Kidney (tissue), 13 donors: ENCODE measurements at regions not wholly inside any gene's neighbourhood (a gene's known extent, or its start where the extent isn't known, plus 50 kb on each side); places are given as distances from the start of the nearest gene placed in this dataset.

Source experiments
- DNase-seq, 5 donors: peaks; one replicate each; pipeline ENCODE4 v3.0.0-alpha.2; 2013 to 2020
- FAIRE-seq: peaks from 2 replicates; lab custom pipeline; 2012; peaks lifted over from hg19 to GRCh38; lab: Jason Lieb, UNC
- H3K27ac ChIP-seq, 2 donors: one replicate each; pipeline ENCODE4 v1.7.0; 2013; ENCODE audit warnings: low read depth in 2 of 2, low read length in 2 of 2, inconsistent platforms in 1 of 2
- H3K27me3 ChIP-seq: one replicate; pipeline ENCODE4 v1.7.1; 2013; ENCODE audit warnings: low read length, inconsistent platforms; ENCODE audit not compliant: control insufficient read depth, insufficient read depth
- H3K36me3 ChIP-seq, 3 donors: one replicate each; pipeline versions ENCODE4 v1.7.0 to v1.7.1; 2013; ENCODE audit warnings: low read length in 3 of 3, control low read depth in 1 of 3, inconsistent platforms in 1 of 3; ENCODE audit not compliant: insufficient read depth in 3 of 3, control insufficient read depth in 2 of 3
- H3K4me1 ChIP-seq, 3 donors: one replicate each; pipeline versions ENCODE4 v1.7.0 to v1.7.1; 2013; ENCODE audit warnings: low read length in 3 of 3, inconsistent platforms in 1 of 3, low read depth in 1 of 3; ENCODE audit not compliant: control insufficient read depth in 2 of 3, insufficient read depth in 2 of 3
- H3K4me3 ChIP-seq, 3 donors: one replicate each; pipeline versions ENCODE4 v1.7.0 to v1.8.1; 2013; ENCODE audit warnings: low read length in 3 of 3, control low read depth in 1 of 3, inconsistent platforms in 1 of 3
- H3K9ac ChIP-seq, 3 donors: one replicate each; pipeline versions ENCODE4 v1.7.0 to v1.7.1; 2013; ENCODE audit warnings: low read length in 3 of 3, control low read depth in 1 of 3, inconsistent platforms in 1 of 3
- H3K9me3 ChIP-seq, 3 donors: one replicate each; pipeline versions ENCODE4 v1.7.0 to v1.7.1; 2013; ENCODE audit warnings: low read length in 3 of 3, control low read depth in 1 of 3, inconsistent platforms in 1 of 3; ENCODE audit not compliant: control insufficient read depth in 2 of 3, insufficient read depth in 1 of 3
- intact Hi-C: fragments of 100-400 bp; cut with DNase I; formaldehyde crosslinking; loops from one replicate; pipeline ENCODE4 v1.11.1; 2022
- TF ChIP-seq, protein P1 (sequence below): IDR thresholded peaks from 3 replicates; pipeline ENCODE4 v1.5.1; 2012; ENCODE audit warnings: mild to moderate bottlenecking, moderate library complexity, borderline replicate concordance; ENCODE audit not compliant: insufficient read depth; ENCODE audit errors: extremely low read depth
- donor health status: control.
- donor health status: control.
- donor health status: control.
- donor health status: control.
- donor health status: control.
- donor health status: DM: yes; HTN: yes; CAD: no.
- donor health status: Normal renal cell carcinoma (clear cell type).

DNA sequence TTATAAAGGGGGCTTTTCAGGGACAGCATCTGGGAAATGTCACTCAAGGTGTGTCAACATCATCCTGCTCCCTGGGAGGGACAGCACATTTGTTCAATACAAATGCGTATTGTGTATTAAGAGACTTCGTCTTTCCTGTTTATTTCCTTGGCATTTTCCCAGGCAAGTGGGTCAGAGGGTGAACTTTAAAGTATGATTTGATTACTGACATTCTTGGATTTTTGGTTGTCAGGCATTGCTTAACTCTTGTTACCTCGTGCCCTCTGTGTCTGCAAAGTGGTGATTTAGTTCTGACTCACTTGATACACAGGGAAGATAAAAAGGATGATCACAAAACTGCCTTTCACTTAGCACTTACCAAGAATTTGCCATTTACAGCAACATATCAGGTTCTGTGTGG is 292.7 kb downstream of the SUCLA2 start:
- H3K27me3 ChIP-seq, result no peaks in the 10 kb centered on the region
- H3K9me3 ChIP-seq, result no peaks in the 10 kb centered on the region
- H3K4me3 ChIP-seq, result no peak overlapping the region
- FAIRE-seq, result no peak
- no peak for DNase-seq
- no peaks in the 10 kb centered on the region for H3K36me3 ChIP-seq
- H3K4me1 ChIP-seq, result no peaks in the 10 kb centered on the region
- no peak overlapping the region for H3K9ac ChIP-seq
- intact Hi-C loops, result no loop called here
- H3K27ac ChIP-seq, result no peak overlapping the region
- TF ChIP-seq, protein P1, sequence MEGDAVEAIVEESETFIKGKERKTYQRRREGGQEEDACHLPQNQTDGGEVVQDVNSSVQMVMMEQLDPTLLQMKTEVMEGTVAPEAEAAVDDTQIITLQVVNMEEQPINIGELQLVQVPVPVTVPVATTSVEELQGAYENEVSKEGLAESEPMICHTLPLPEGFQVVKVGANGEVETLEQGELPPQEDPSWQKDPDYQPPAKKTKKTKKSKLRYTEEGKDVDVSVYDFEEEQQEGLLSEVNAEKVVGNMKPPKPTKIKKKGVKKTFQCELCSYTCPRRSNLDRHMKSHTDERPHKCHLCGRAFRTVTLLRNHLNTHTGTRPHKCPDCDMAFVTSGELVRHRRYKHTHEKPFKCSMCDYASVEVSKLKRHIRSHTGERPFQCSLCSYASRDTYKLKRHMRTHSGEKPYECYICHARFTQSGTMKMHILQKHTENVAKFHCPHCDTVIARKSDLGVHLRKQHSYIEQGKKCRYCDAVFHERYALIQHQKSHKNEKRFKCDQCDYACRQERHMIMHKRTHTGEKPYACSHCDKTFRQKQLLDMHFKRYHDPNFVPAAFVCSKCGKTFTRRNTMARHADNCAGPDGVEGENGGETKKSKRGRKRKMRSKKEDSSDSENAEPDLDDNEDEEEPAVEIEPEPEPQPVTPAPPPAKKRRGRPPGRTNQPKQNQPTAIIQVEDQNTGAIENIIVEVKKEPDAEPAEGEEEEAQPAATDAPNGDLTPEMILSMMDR, result no peak

DNA sequence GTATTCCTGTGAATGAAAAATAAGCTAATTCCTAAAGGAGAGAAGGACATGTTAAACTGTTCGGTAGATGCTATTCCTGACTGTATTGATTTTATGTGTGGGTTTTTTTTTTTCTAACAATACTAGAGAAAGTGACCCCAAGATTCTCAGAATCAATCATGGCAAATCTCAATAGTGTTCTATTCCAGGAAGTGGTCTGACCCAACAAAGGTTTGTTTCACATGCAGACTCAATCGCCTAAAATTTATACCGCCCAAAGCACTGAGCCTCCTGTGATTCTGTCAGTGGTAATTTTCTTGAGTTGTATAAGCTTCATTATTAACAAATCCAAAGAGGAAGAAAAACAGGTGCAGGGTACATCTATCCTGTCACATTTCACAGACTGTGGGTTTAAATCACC is 293.7 kb downstream of the SUCLA2 start:
- DNase-seq (no peak), FAIRE-seq (no peak)
- no peaks in the 10 kb centered on the region for H3K36me3 ChIP-seq
- H3K9ac ChIP-seq, result no peak overlapping the region
- H3K4me1 ChIP-seq, result no peaks in the 10 kb centered on the region
- H3K27me3 ChIP-seq, result no peaks in the 10 kb centered on the region
- no peak overlapping the region for H3K27ac ChIP-seq
- TF ChIP-seq, protein P1, result no peak
- no peaks in the 10 kb centered on the region for H3K9me3 ChIP-seq
- no peak overlapping the region for H3K4me3 ChIP-seq
- intact Hi-C loops, result no loop called here

DNA sequence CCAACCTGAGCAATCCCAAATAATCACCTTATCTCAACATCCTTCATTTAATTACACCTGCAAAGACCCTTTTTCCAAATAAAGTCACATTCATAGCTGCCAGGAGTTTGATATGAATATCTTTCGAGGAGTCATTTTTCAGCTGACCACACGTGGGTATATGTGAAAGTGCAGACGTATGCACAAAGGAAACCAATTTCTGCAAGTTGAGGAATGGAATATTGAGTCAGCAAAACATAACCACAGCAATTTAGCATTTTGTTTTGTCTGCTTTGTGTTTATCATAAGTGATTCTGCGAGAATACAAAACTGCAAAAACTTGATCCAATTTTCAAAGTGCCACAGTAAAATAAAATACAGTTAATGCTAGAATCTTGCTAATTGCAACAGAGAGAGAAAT is 295.9 kb downstream of the SUCLA2 start:
- DNase-seq (no peak), FAIRE-seq (no peak)
- intact Hi-C loops, result no loop called here
- Histone ChIP-seq H3K4me1 (no peaks in the 10 kb centered on the region), H3K4me3 (no peak overlapping the region), H3K27me3 (no peaks in the 10 kb centered on the region), H3K9me3 (no peaks in the 10 kb centered on the region), H3K27ac (no peak overlapping the region), H3K9ac (no peak overlapping the region), H3K36me3 (no peaks in the 10 kb centered on the region)
- TF ChIP-seq, protein P1, result no peak

DNA sequence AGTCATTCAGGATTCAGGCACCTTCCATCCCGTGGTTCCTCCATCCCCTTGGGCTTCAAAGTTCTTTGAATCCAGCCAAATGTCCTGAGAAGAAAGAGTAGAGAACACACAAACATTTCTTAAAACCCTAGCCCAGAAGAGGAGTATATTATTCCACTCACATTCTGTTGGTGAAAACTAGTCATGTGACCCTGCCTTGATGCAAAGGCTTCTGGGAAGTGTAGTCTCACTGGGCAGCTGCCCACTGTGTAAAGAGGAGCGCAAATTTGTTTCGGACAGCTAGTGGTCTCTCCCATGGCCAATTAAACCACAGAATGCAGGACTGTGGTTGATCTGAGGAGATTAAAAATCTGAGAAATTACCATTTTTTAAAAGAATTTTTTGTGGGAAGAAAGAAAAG is 304.4 kb downstream of the SUCLA2 start:
- Histone ChIP-seq H3K36me3 (no peaks in the 10 kb centered on the region), H3K4me1 (no peaks in the 10 kb centered on the region), H3K4me3 (no peak overlapping the region), H3K27ac (no peak overlapping the region), H3K9me3 (no peaks in the 10 kb centered on the region), H3K9ac (no peak overlapping the region), H3K27me3 (no peaks in the 10 kb centered on the region)
- DNase-seq, result no peak
- FAIRE-seq, result no peak
- TF ChIP-seq, protein P1, result no peak
- intact Hi-C loops, result no loop called here
